Keratinocyte (primary cell): ENCODE measurements at regions not wholly inside any gene's neighbourhood (a gene's known extent, or its start where the extent isn't known, plus 50 kb on each side); places are given as distances from the start of the nearest gene placed in this dataset.

Source experiments
- DNase-seq: peaks from one replicate; pipeline ENCODE4 v3.0.0-alpha.2; 2011; ENCODE audit warnings: low read depth, missing footprints, low spot score
- FAIRE-seq: peaks from 2 replicates; lab custom pipeline; 2011; peaks lifted over from hg19 to GRCh38; lab: Jason Lieb, UNC
- H2AFZ ChIP-seq: 2 replicates; pipeline ENCODE4 v1.6.0; 2012; ENCODE audit warnings: low read length, control low read depth, inconsistent platforms; ENCODE audit not compliant: control insufficient read depth
- H3K27ac ChIP-seq: 2 replicates; pipeline ENCODE4 v1.5.1; 2011; ENCODE audit warnings: low read length; ENCODE audit not compliant: control insufficient read depth, insufficient read depth
- H3K27me3 ChIP-seq: 3 replicates; pipeline ENCODE4 v1.6.0; 2011; ENCODE audit warnings: low read length; ENCODE audit not compliant: control insufficient read depth, insufficient read depth; ENCODE audit errors: extremely low read depth
- H3K36me3 ChIP-seq, 2 experiments: 2 replicates in 1 of 2; 3 replicates in 1 of 2; pipeline ENCODE4 v1.5.1; 2011; ENCODE audit warnings: low read length in 2 of 2, mild to moderate bottlenecking in 1 of 2; ENCODE audit not compliant: control insufficient read depth in 2 of 2, insufficient read depth in 2 of 2; ENCODE audit errors: extremely low read depth in 1 of 2
- H3K4me1 ChIP-seq: 3 replicates; pipeline ENCODE4 v1.5.1; 2011; ENCODE audit warnings: low read length; ENCODE audit not compliant: control insufficient read depth, insufficient read depth; ENCODE audit errors: extremely low read depth
- H3K4me2 ChIP-seq: 3 replicates; pipeline ENCODE4 v1.6.0; 2011; ENCODE audit warnings: low read depth, low read length; ENCODE audit not compliant: control insufficient read depth, insufficient read depth; ENCODE audit errors: extremely low read depth
- H3K4me3 ChIP-seq, 3 experiments: fragments of 200-600 bp in 1 of 3; sonication (generic) in 1 of 3; 2 replicates in 2 of 3; 3 replicates in 1 of 3; pipeline ENCODE4 v1.5.1; 2011 to 2016; ENCODE audit warnings: low read length in 3 of 3, mild to moderate bottlenecking in 3 of 3, control low read depth in 2 of 3, inconsistent platforms in 1 of 3, low read depth in 1 of 3, mixed read lengths in 1 of 3, mixed run types in 1 of 3, moderate library complexity in 1 of 3; ENCODE audit not compliant: control insufficient read depth in 2 of 3, insufficient read depth in 2 of 3; ENCODE audit errors: extremely low read depth in 1 of 3
- H3K79me2 ChIP-seq: 2 replicates; pipeline ENCODE4 v1.6.0; 2012; ENCODE audit warnings: low read length; ENCODE audit not compliant: control insufficient read depth, insufficient read depth
- H3K9ac ChIP-seq: 3 replicates; pipeline ENCODE4 v1.6.0; 2011; ENCODE audit warnings: low read length; ENCODE audit not compliant: control insufficient read depth, insufficient read depth; ENCODE audit errors: extremely low read depth
- H3K9me1 ChIP-seq: 3 replicates; pipeline ENCODE4 v1.6.0; 2011; ENCODE audit warnings: low read length; ENCODE audit not compliant: control insufficient read depth, insufficient read depth; ENCODE audit errors: extremely low read depth
- H3K9me3 ChIP-seq: 2 replicates; pipeline ENCODE4 v1.5.1; 2012; ENCODE audit warnings: low read depth, low read length; ENCODE audit not compliant: control insufficient read depth
- H4K20me1 ChIP-seq: 3 replicates; pipeline ENCODE4 v1.6.0; 2011; ENCODE audit warnings: low read length; ENCODE audit not compliant: control insufficient read depth, insufficient read depth; ENCODE audit errors: extremely low read depth
- CTCF ChIP-seq, 3 experiments: IDR thresholded peaks in 1 of 3; conservative IDR thresholded peaks in 1 of 3; optimal IDR thresholded peaks in 1 of 3; 2 replicates in 2 of 3; 3 replicates in 1 of 3; pipeline versions ENCODE3 to v1.5.1; 2011; ENCODE audit warnings: low read length in 3 of 3, mild to moderate bottlenecking in 3 of 3, moderate library complexity in 2 of 3, control low read depth in 1 of 3, inconsistent platforms in 1 of 3; ENCODE audit not compliant: insufficient read depth in 2 of 3; ENCODE audit errors: extremely low read depth in 1 of 3
- EZH2 ChIP-seq: IDR thresholded peaks from one replicate; pipeline ENCODE4 v1.6.1; 2012; ENCODE audit warnings: inconsistent platforms, mild to moderate bottlenecking, low read length, moderate library complexity
- dilution Hi-C: fragments of 300-500 bp; cut with MboI; formaldehyde crosslinking; loops from one replicate; pipeline ENCODE4 v1.7.0; 2020; ENCODE audit warnings: low sequenced_read_pairs; ENCODE audit not compliant: extremely low pct_ligation_motif_present

- no peaks in the 10 kb centered on the region for H4K20me1 ChIP-seq
- no peaks in the 10 kb centered on the region for H3K9me3 ChIP-seq
- dilution Hi-C loops: no loop called here
- no peak overlapping the region for H3K9ac ChIP-seq
- no peaks in the 10 kb centered on the region for H3K9me1 ChIP-seq
- FAIRE-seq (no peak), DNase-seq (no peak)
- no peaks in the 10 kb centered on the region for H3K79me2 ChIP-seq
- no peak overlapping the region for H2AFZ ChIP-seq
- no peaks in the 10 kb centered on the region for H3K36me3 ChIP-seq
- H3K4me3 ChIP-seq: no peak overlapping the region
- H3K4me1 ChIP-seq: no peaks in the 10 kb centered on the region
- H3K27ac ChIP-seq: no peak overlapping the region
- TF ChIP-seq CTCF (optimal IDR thresholded peaks at IDR 0.05 in 1 of 3, IDR thresholded peaks at IDR 0.05 in 1 of 3, conservative IDR thresholded peaks at IDR 0.05 in 1 of 3; ENCODE audit: extremely low read depth in 1 of 3, insufficient read depth in 2 of 3, low read length in 3 of 3) (no peak), EZH2 (no peak)
- H3K4me2 ChIP-seq: no peak overlapping the region
- no peaks in the 10 kb centered on the region for H3K27me3 ChIP-seq
These were observed 294.0 kb downstream of the SEC61B start for GRCh38 chr9:99515895-99516656.

GRCh38 chr9:99516657-99517049 is 294.6 kb downstream of the SEC61B start:
- H3K27ac ChIP-seq: no peak overlapping the region
- H3K9me3 ChIP-seq: no peaks in the 10 kb centered on the region
- no peaks in the 10 kb centered on the region for H3K36me3 ChIP-seq
- no peaks in the 10 kb centered on the region for H3K27me3 ChIP-seq
- H3K9me1 ChIP-seq: no peaks in the 10 kb centered on the region
- DNase-seq: no peak
- no peak overlapping the region for H3K4me3 ChIP-seq
- no peak for TF ChIP-seq CTCF (optimal IDR thresholded peaks at IDR 0.05 in 1 of 3, IDR thresholded peaks at IDR 0.05 in 1 of 3, conservative IDR thresholded peaks at IDR 0.05 in 1 of 3; ENCODE audit: extremely low read depth in 1 of 3, insufficient read depth in 2 of 3, low read length in 3 of 3)
- no peak for TF ChIP-seq EZH2
- no peak overlapping the region for H2AFZ ChIP-seq
- dilution Hi-C loops: no loop called here
- H3K4me1 ChIP-seq: no peaks in the 10 kb centered on the region
- no peak overlapping the region for H3K4me2 ChIP-seq
- no peak for FAIRE-seq
- H4K20me1 ChIP-seq: no peaks in the 10 kb centered on the region
- no peaks in the 10 kb centered on the region for H3K79me2 ChIP-seq
- no peak overlapping the region for H3K9ac ChIP-seq
